Thyroid gland (tissue), 4 donors: ENCODE measurements at regions not wholly inside any gene's neighbourhood (a gene's known extent, or its start where the extent isn't known, plus 50 kb on each side); places are given as distances from the start of the nearest gene placed in this dataset.

Source experiments
- DNase-seq, 2 donors: peaks; one replicate each; pipeline ENCODE4 v3.0.0-alpha.2; 2019
- H3K27ac ChIP-seq, 3 donors: fragments of 200-600 bp; sonication (generic); 1 replicate in 2 of 3; 2 replicates in 1 of 3; pipeline ENCODE4 v1.5.1; 2016 to 2019; ENCODE audit warnings: mild to moderate bottlenecking in 1 of 3, moderate library complexity in 1 of 3
- H3K27me3 ChIP-seq: fragments of 200-600 bp; sonication (generic); one replicate; pipeline ENCODE4 v1.5.1; 2019
- H3K36me3 ChIP-seq, 2 donors: fragments of 200-600 bp; sonication (generic); one replicate each; pipeline ENCODE4 v1.5.1; 2016 to 2019
- H3K4me1 ChIP-seq, 2 donors: fragments of 200-600 bp; sonication (generic); one replicate each; pipeline ENCODE4 v1.5.1; 2017 to 2019
- H3K4me3 ChIP-seq, 3 donors: fragments of 200-600 bp; sonication (generic); replicated peaks in 1 of 3; 1 replicate in 2 of 3; 2 replicates in 1 of 3; pipeline ENCODE4 v1.5.1; 2016; ENCODE audit warnings: mild to moderate bottlenecking in 1 of 3
- H3K9me3 ChIP-seq: fragments of 200-600 bp; sonication (generic); one replicate; pipeline ENCODE4 v1.5.1; 2017
- POLR2A ChIP-seq, 2 donors: fragments of 450-650 bp; IDR thresholded peaks; one replicate each; pipeline ENCODE4 v1.6.1; 2017; ENCODE audit warnings: antibody characterized with exemption in 2 of 2, mild to moderate bottlenecking in 2 of 2, moderate library complexity in 1 of 2
- WGBS, 2 donors: methylation state at CpG; one replicate each; pipeline ENCODE4 v1.1.5; 2017; 5-methylcytosine and 5-hydroxymethylcytosine counted together
- intact Hi-C: fragments of 100-400 bp; cut with DNase I; formaldehyde crosslinking; loops from one replicate; pipeline ENCODE4 v1.15.1; 2023
- TF ChIP-seq, protein P1 (sequence below), 6 experiments: fragments of 200-600 bp in 3 of 6; fragments of 450-650 bp in 3 of 6; sonication (generic) in 3 of 6; IDR thresholded peaks; one replicate each; pipeline ENCODE4 v1.5.1; 2016 to 2019; ENCODE audit warnings: antibody characterized with exemption in 6 of 6, mild to moderate bottlenecking in 2 of 6, inconsistent platforms in 1 of 6, moderate library complexity in 1 of 6

DNA sequence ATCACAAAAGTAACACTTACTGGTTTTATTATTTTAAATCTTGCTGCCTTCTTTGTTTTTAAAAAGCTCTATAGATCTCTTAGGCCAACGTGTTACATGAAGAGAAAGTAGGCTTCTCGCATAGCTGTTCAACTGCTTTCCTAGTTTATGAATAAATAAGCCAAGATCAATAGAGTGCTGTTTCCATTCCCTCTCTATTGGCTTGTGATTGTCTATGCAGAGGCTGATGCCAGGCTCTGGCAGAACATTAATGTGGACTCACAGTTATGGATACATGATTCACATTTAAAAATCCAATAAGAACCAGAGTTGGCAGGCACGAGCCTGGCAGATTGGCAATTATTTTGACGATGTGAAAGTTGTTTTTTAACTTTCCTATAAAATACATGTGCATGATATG lies 137.5 kb downstream of the GNAT3 start:
- 80 to 83% methylated on average over 4 of the region's 4 CpGs for WGBS, 2 donors
- intact Hi-C loops = no loop called here

DNA sequence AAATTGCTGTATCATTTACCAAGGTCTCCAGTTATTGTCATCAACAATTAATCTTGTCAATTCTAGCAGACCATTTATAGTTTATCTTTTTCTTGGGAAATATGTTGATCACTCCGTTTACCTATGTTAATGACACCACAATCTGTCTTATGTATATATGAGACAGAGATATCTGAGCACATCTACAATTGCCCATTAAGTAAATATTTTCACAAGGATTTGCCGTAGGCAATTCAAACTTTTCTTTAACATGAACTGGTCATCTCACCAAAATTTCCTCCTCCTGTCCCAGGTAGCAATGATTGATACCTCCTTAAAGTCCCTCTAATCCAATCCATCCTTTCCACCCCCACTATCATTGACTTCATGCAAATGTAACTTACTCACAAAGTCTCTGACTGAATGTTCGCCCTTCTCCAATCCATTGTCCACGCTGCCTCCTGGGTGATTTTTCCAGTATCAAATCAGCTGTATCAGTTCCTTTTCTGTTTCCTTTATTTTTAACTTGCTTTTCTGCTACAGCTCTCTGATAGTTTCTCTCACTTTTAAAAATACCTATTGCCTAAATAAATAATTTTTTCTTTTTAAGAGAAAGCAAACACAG lies 138.3 kb downstream of the GNAT3 start:
- Histone ChIP-seq H3K4me1 (peaks cover 0 to 1% of the 10 kb centered on the region in 2 donors), H3K36me3 (no peaks in the 10 kb centered on the region), H3K27me3 (no peaks in the 10 kb centered on the region), H3K27ac (no peak overlapping the region), H3K4me3 (no peak overlapping the region), H3K9me3 (no peaks in the 10 kb centered on the region)
- WGBS, 2 donors = 81 to 85% methylated on average over 4 of the region's 4 CpGs
- no peak for DNase-seq
- TF ChIP-seq, protein P1, sequence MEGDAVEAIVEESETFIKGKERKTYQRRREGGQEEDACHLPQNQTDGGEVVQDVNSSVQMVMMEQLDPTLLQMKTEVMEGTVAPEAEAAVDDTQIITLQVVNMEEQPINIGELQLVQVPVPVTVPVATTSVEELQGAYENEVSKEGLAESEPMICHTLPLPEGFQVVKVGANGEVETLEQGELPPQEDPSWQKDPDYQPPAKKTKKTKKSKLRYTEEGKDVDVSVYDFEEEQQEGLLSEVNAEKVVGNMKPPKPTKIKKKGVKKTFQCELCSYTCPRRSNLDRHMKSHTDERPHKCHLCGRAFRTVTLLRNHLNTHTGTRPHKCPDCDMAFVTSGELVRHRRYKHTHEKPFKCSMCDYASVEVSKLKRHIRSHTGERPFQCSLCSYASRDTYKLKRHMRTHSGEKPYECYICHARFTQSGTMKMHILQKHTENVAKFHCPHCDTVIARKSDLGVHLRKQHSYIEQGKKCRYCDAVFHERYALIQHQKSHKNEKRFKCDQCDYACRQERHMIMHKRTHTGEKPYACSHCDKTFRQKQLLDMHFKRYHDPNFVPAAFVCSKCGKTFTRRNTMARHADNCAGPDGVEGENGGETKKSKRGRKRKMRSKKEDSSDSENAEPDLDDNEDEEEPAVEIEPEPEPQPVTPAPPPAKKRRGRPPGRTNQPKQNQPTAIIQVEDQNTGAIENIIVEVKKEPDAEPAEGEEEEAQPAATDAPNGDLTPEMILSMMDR (IDR thresholded peaks at IDR 0.05) = no peak
- TF ChIP-seq POLR2A (IDR thresholded peaks at IDR 0.05) = no peak
- intact Hi-C loops = no loop called here

More for the DNA sequence above, 137.5 kb downstream of the GNAT3 start:
- DNase-seq = no peak
- peaks cover 5 to 8% of the 10 kb centered on the region in 2 donors for H3K4me1 ChIP-seq
- TF ChIP-seq, protein P1 (IDR thresholded peaks at IDR 0.05) = no peak
- no peak for TF ChIP-seq POLR2A (IDR thresholded peaks at IDR 0.05)
- H3K9me3 ChIP-seq = no peaks in the 10 kb centered on the region
- no peak overlapping the region for H3K4me3 ChIP-seq
- H3K27me3 ChIP-seq = no peaks in the 10 kb centered on the region
- H3K36me3 ChIP-seq = no peaks in the 10 kb centered on the region
- no peak overlapping the region for H3K27ac ChIP-seq

- H3K27me3 ChIP-seq = no peaks in the 10 kb centered on the region
- H3K36me3 ChIP-seq = no peaks in the 10 kb centered on the region
- no peak overlapping the region for H3K27ac ChIP-seq
- TF ChIP-seq, protein P1 (IDR thresholded peaks at IDR 0.05) = no peak
- no peak for TF ChIP-seq POLR2A (IDR thresholded peaks at IDR 0.05)
- no peaks in the 10 kb centered on the region for H3K4me1 ChIP-seq
- DNase-seq = no peak
- H3K9me3 ChIP-seq = no peaks in the 10 kb centered on the region
- 81 to 84% methylated on average over 2 of the region's 2 CpGs for WGBS, 2 donors
- no peak overlapping the region for H3K4me3 ChIP-seq
- intact Hi-C loops = no loop called here
Observed at GRCh38 chr7:80372415-80372814, 139.4 kb downstream of the GNAT3 start.

GRCh38 chr7:80370587-80370986 lies 141.3 kb downstream of the GNAT3 start:
- Histone ChIP-seq H3K27ac (no peak overlapping the region), H3K4me1 (no peaks in the 10 kb centered on the region), H3K9me3 (no peaks in the 10 kb centered on the region), H3K36me3 (no peaks in the 10 kb centered on the region), H3K4me3 (no peak overlapping the region), H3K27me3 (no peaks in the 10 kb centered on the region)
- intact Hi-C loops = no loop called here
- WGBS, 2 donors = 86 to 88% methylated on average over 1 of the region's 1 CpG
- no peak for TF ChIP-seq POLR2A (IDR thresholded peaks at IDR 0.05)
- TF ChIP-seq, protein P1 (IDR thresholded peaks at IDR 0.05) = no peak
- DNase-seq = no peak

- H3K4me3 ChIP-seq = no peak overlapping the region
- H3K27ac ChIP-seq = peak overlapping the region in 1 of 3 donors; percentile 8
- H3K9me3 ChIP-seq = no peaks in the 10 kb centered on the region
- TF ChIP-seq, protein P1 (IDR thresholded peaks at IDR 0.05) = no peak
- TF ChIP-seq POLR2A (IDR thresholded peaks at IDR 0.05) = peak in 1 of 2 donors; percentile 15
- no peak for DNase-seq
- intact Hi-C loops = no loop called here
- H3K27me3 ChIP-seq = no peaks in the 10 kb centered on the region
- no peaks in the 10 kb centered on the region for H3K4me1 ChIP-seq
- H3K36me3 ChIP-seq = no peaks in the 10 kb centered on the region
- 55 to 66% methylated on average over 7 of the region's 7 CpGs for WGBS, 2 donors
Observed at GRCh38 chr7:80369321-80369720, 142.5 kb downstream of the GNAT3 start.
